ENCODE measurements at regions not wholly inside any gene's neighbourhood (a gene's known extent, or its start where the extent isn't known, plus 50 kb on each side); places are given as distances from the start of the nearest gene placed in this dataset.
"Not testable (repeated sequence)": the region's sequence is repeated elsewhere in the genome, so short reads cannot be mapped to it uniquely, and the experiment has no call there.

DNA sequence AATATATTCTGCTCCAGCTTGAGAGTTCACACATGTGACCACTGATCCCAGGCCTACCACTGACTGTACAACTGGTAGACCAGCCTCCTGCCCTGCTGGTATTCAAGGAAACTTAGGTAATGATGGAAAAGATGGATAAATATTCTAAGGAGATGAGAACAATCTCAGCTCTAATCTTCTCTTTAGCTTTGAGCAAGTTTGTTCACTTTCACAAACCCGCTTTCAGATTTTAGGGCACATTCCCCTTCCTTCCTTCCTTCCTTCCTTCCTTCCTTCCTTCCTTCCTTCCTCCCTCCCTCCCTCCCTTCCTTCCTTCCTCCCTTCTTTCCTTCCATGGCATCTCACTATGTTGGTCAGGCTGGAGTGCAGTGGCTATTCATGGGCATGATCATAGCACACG, 88.2 kb upstream of the PHACTR1 start:
- no peak overlapping the region for H2BK15ac ChIP-seq (ENCODE audit: low read depth, low read length)
- no peaks in the 10 kb centered on the region for H3K9me3 ChIP-seq (ENCODE audit: control insufficient read depth, low read depth, low read length)
- H3K36me3 Mint-ChIP-seq (ENCODE audit: insufficient read depth in 1 of 3, low read depth in 3 of 3) = no peaks in the 10 kb centered on the region; a peak in 1 of 7 replicates
- H3T11ph ChIP-seq (ENCODE audit: low read length) = no peak overlapping the region
- no CpG with 5 or more reads among the region's 2 CpGs for WGBS (ENCODE audit: extremely low coverage, insufficient read length, low lambda C conversion rate)
- no peak overlapping the region for H3K4me2 ChIP-seq (ENCODE audit: insufficient read depth, insufficient read length, low read length)
- no peak overlapping the region for H2AK5ac ChIP-seq (ENCODE audit: insufficient read length, low read length)
- H3K18ac ChIP-seq (ENCODE audit: insufficient read length, low read depth, low read length) = no peak overlapping the region
- no peak overlapping the region; a peak in 1 of 7 replicates for H3K27ac Mint-ChIP-seq
- H3K79me1 ChIP-seq (ENCODE audit: insufficient read depth, low read depth, low read length, poor library complexity, severe bottlenecking) = no peaks in the 10 kb centered on the region
- no peak overlapping the region for H4K91ac ChIP-seq (ENCODE audit: insufficient read length, low read depth, low read length)
- no peak overlapping the region for H3K4ac ChIP-seq (ENCODE audit: low read depth, low read length)
- no peaks in the 10 kb centered on the region for H3K79me2 ChIP-seq (ENCODE audit: insufficient read depth, low read length)
- H3K9me3 Mint-ChIP-seq = no peaks in the 10 kb centered on the region
- H2AFZ ChIP-seq (ENCODE audit: low read length) = no peak overlapping the region
- H3K27ac ChIP-seq (ENCODE audit: insufficient read length, low read depth, low read length) = no peak overlapping the region
- no peak overlapping the region for H2BK120ac ChIP-seq (ENCODE audit: low read depth, low read length, poor library complexity, severe bottlenecking)
- H3K4me1 Mint-ChIP-seq = peaks cover 0 to 2% of the 10 kb centered on the region in 2 experiments; a peak in 2 of 4 replicates
- no peaks in the 10 kb centered on the region for H3K27me3 ChIP-seq (ENCODE audit: insufficient read depth, low read length)
- H4K20me1 ChIP-seq (ENCODE audit: control insufficient read depth, insufficient read depth, insufficient read length) = no peaks in the 10 kb centered on the region
- DNase-seq = no peak
- no peak overlapping the region for H3K14ac ChIP-seq (ENCODE audit: insufficient read depth, low read length)
- no peak overlapping the region for H3K4me3 Mint-ChIP-seq
- no peaks in the 10 kb centered on the region for H3K4me1 ChIP-seq (ENCODE audit: insufficient read depth, low read length)
- no peak overlapping the region for H3K23ac ChIP-seq (ENCODE audit: insufficient read length, low read depth, low read length)
- H2BK5ac ChIP-seq (ENCODE audit: insufficient read length, low read length) = no peak overlapping the region
- TF ChIP-seq, protein P1, sequence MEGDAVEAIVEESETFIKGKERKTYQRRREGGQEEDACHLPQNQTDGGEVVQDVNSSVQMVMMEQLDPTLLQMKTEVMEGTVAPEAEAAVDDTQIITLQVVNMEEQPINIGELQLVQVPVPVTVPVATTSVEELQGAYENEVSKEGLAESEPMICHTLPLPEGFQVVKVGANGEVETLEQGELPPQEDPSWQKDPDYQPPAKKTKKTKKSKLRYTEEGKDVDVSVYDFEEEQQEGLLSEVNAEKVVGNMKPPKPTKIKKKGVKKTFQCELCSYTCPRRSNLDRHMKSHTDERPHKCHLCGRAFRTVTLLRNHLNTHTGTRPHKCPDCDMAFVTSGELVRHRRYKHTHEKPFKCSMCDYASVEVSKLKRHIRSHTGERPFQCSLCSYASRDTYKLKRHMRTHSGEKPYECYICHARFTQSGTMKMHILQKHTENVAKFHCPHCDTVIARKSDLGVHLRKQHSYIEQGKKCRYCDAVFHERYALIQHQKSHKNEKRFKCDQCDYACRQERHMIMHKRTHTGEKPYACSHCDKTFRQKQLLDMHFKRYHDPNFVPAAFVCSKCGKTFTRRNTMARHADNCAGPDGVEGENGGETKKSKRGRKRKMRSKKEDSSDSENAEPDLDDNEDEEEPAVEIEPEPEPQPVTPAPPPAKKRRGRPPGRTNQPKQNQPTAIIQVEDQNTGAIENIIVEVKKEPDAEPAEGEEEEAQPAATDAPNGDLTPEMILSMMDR (conservative IDR thresholded peaks at IDR 0.05) = no peak
- H3K23me2 ChIP-seq (ENCODE audit: insufficient read length, low read depth, low read length, poor library complexity, severe bottlenecking) = no peaks in the 10 kb centered on the region
- no peak overlapping the region for H3K56ac ChIP-seq (ENCODE audit: insufficient read length, low read depth, low read length)
- H2BK20ac ChIP-seq (ENCODE audit: low read depth, low read length, poor library complexity, severe bottlenecking) = no peak overlapping the region
- H3K9ac ChIP-seq (ENCODE audit: extremely low read depth, insufficient read length, low read length) = no peak overlapping the region
- H2BK12ac ChIP-seq (ENCODE audit: insufficient read length, low read depth, low read length) = no peak overlapping the region
- H4K5ac ChIP-seq (ENCODE audit: insufficient read length, low read depth, low read length) = no peak overlapping the region
- H3K27me3 Mint-ChIP-seq (ENCODE audit: low read depth) = no peaks in the 10 kb centered on the region; the same call in 1 of the 2 replicates
- no peak overlapping the region for H4K8ac ChIP-seq (replicated peaks; ENCODE audit: insufficient read length, low read depth, low read length)

DNA sequence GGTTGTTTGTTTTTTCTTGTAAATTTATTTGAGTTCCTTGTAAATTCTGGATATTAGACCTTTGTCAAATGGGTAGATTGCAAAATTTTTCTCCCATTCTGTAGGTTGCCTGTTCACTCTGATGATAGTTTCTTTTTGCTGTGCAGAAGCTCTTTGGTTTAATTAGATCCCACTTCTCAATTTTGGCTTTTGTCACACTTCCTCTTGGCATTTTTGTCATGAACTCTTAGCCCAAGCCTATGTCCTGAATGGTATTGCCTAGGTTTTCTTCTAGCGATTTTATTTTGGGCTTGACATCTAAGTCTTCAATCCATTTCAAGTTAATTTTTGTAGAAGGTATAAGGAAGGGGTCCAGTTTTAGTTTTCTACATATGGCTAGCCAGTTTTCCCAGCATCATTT, 82.8 kb upstream of the PHACTR1 start:
- H4K8ac ChIP-seq (replicated peaks; ENCODE audit: insufficient read length, low read depth, low read length); H3K79me1 ChIP-seq (ENCODE audit: insufficient read depth, low read depth, low read length, poor library complexity, severe bottlenecking); H3K79me2 ChIP-seq (ENCODE audit: insufficient read depth, low read length); H2BK5ac ChIP-seq (ENCODE audit: insufficient read length, low read length); H3K9me3 ChIP-seq (ENCODE audit: control insufficient read depth, low read depth, low read length); H2AK5ac ChIP-seq (ENCODE audit: insufficient read length, low read length); H3K23me2 ChIP-seq (ENCODE audit: insufficient read length, low read depth, low read length, poor library complexity, severe bottlenecking); H3K9me3 Mint-ChIP-seq; H3K4me3 Mint-ChIP-seq; H3K9ac ChIP-seq (ENCODE audit: extremely low read depth, insufficient read length, low read length); H3K4me1 Mint-ChIP-seq; H2BK15ac ChIP-seq (ENCODE audit: low read depth, low read length); H3K27me3 ChIP-seq (ENCODE audit: insufficient read depth, low read length); H3K27ac Mint-ChIP-seq; H3K14ac ChIP-seq (ENCODE audit: insufficient read depth, low read length); H4K20me1 ChIP-seq (ENCODE audit: control insufficient read depth, insufficient read depth, insufficient read length); H3K27me3 Mint-ChIP-seq (ENCODE audit: low read depth); H3K56ac ChIP-seq (ENCODE audit: insufficient read length, low read depth, low read length); H2BK20ac ChIP-seq (ENCODE audit: low read depth, low read length, poor library complexity, severe bottlenecking); H3K4me2 ChIP-seq (ENCODE audit: insufficient read depth, insufficient read length, low read length); H3K4ac ChIP-seq (ENCODE audit: low read depth, low read length); H3K18ac ChIP-seq (ENCODE audit: insufficient read length, low read depth, low read length); H2BK12ac ChIP-seq (ENCODE audit: insufficient read length, low read depth, low read length); H4K91ac ChIP-seq (ENCODE audit: insufficient read length, low read depth, low read length); H3K27ac ChIP-seq (ENCODE audit: insufficient read length, low read depth, low read length); H2BK120ac ChIP-seq (ENCODE audit: low read depth, low read length, poor library complexity, severe bottlenecking); H4K5ac ChIP-seq (ENCODE audit: insufficient read length, low read depth, low read length); DNase-seq; H3K23ac ChIP-seq (ENCODE audit: insufficient read length, low read depth, low read length); H3T11ph ChIP-seq (ENCODE audit: low read length); H3K4me1 ChIP-seq (ENCODE audit: insufficient read depth, low read length); H2AFZ ChIP-seq (ENCODE audit: low read length): not testable (repeated sequence)
- H3K36me3 Mint-ChIP-seq (ENCODE audit: insufficient read depth in 1 of 3, low read depth in 3 of 3) = peaks cover 0 to 11% (median 0%) of the 10 kb centered on the region in 3 experiments; a peak in 3 of 7 replicates
- no CpG with 5 or more reads among the region's 1 CpG for WGBS (ENCODE audit: extremely low coverage, insufficient read length, low lambda C conversion rate)

All from H9 (cell line).